Keratinocyte (primary cell): ENCODE measurements at regions not wholly inside any gene's neighbourhood (a gene's known extent, or its start where the extent isn't known, plus 50 kb on each side); places are given as distances from the start of the nearest gene placed in this dataset.

Source experiments
- CTCF ChIP-seq, 3 experiments: IDR thresholded peaks in 1 of 3; conservative IDR thresholded peaks in 1 of 3; optimal IDR thresholded peaks in 1 of 3; 2 replicates in 2 of 3; 3 replicates in 1 of 3; pipeline versions ENCODE3 to v1.5.1; 2011; ENCODE audit warnings: low read length in 3 of 3, mild to moderate bottlenecking in 3 of 3, moderate library complexity in 2 of 3, control low read depth in 1 of 3, inconsistent platforms in 1 of 3; ENCODE audit not compliant: insufficient read depth in 2 of 3; ENCODE audit errors: extremely low read depth in 1 of 3
- EZH2 ChIP-seq: IDR thresholded peaks from one replicate; pipeline ENCODE4 v1.6.1; 2012; ENCODE audit warnings: inconsistent platforms, mild to moderate bottlenecking, low read length, moderate library complexity

- TF ChIP-seq CTCF (optimal IDR thresholded peaks at IDR 0.05 in 1 of 3, IDR thresholded peaks at IDR 0.05 in 1 of 3, conservative IDR thresholded peaks at IDR 0.05 in 1 of 3; ENCODE audit: extremely low read depth in 1 of 3, insufficient read depth in 2 of 3, low read length in 3 of 3) = no peak
- no peak for TF ChIP-seq EZH2
These were observed 867.3 kb upstream of the GOT2 start for GRCh38 chr16:59601452-59601851.
